Hypothalamus (tissue), 51 donors: ENCODE measurements at regions not wholly inside any gene's neighbourhood (a gene's known extent, or its start where the extent isn't known, plus 50 kb on each side); places are given as distances from the start of the nearest gene placed in this dataset.

Experiments used
- DNase-seq, 51 donors: peaks; one replicate each; lab custom pipeline; 2025; lab: John Stamatoyannopoulos, UW

GRCh38 chr1:56423716-56424115 lies 155.6 kb downstream of the PLPP3 start:
- no peak for DNase-seq

- no peak for DNase-seq
Measured at GRCh38 chr1:56418151-56418631, 161.2 kb downstream of the PLPP3 start.

GRCh38 chr1:56417646-56418045 lies 161.7 kb downstream of the PLPP3 start:
- DNase-seq = no peak

GRCh38 chr1:56416495-56416894 lies 162.9 kb downstream of the PLPP3 start:
- DNase-seq = no peak

GRCh38 chr1:56415720-56416119 lies 163.6 kb downstream of the PLPP3 start:
- no peak for DNase-seq

- DNase-seq = no peak
Measured at GRCh38 chr1:56415258-56415657, 164.1 kb downstream of the PLPP3 start.

GRCh38 chr1:56414728-56415224 lies 164.6 kb downstream of the PLPP3 start:
- DNase-seq = no peak

GRCh38 chr1:56413671-56414199 lies 165.6 kb downstream of the PLPP3 start:
- no peak for DNase-seq

- DNase-seq = peak in 22 of 51 donors; percentile 3 to 41 (median 16)
Measured at GRCh38 chr1:56411484-56412180, 167.7 kb downstream of the PLPP3 start.

GRCh38 chr1:56411021-56411420 lies 168.3 kb downstream of the PLPP3 start:
- DNase-seq = no peak

- DNase-seq = no peak
Measured at GRCh38 chr1:56410405-56410804, 169.0 kb downstream of the PLPP3 start.

GRCh38 chr1:56409112-56409691 lies 170.2 kb downstream of the PLPP3 start:
- DNase-seq = no peak

- DNase-seq = no peak
Measured at GRCh38 chr1:56406821-56407220, 172.5 kb downstream of the PLPP3 start.

- no peak for DNase-seq
Measured at GRCh38 chr1:56404561-56405030, 174.8 kb downstream of the PLPP3 start.

- no peak for DNase-seq
Measured at GRCh38 chr1:56404066-56404465, 175.3 kb downstream of the PLPP3 start.

- no peak for DNase-seq
Measured at GRCh38 chr1:56403321-56403720, 176.0 kb downstream of the PLPP3 start.

- no peak for DNase-seq
Measured at GRCh38 chr1:56401191-56401590, 178.2 kb downstream of the PLPP3 start.

- DNase-seq = no peak
Measured at GRCh38 chr1:56400526-56400925, 178.8 kb downstream of the PLPP3 start.

- DNase-seq = no peak
Measured at GRCh38 chr1:56399795-56400194, 179.6 kb downstream of the PLPP3 start.

GRCh38 chr1:56399326-56399725 lies 180.0 kb downstream of the PLPP3 start:
- no peak for DNase-seq

GRCh38 chr1:56397811-56398231 lies 181.5 kb downstream of the PLPP3 start:
- DNase-seq = no peak

- DNase-seq = no peak
Measured at GRCh38 chr1:56397409-56397808, 182.0 kb downstream of the PLPP3 start.
